H1 (cell line): ENCODE measurements at regions not wholly inside any gene's neighbourhood (a gene's known extent, or its start where the extent isn't known, plus 50 kb on each side); places are given as distances from the start of the nearest gene placed in this dataset.

Experiments
- HDAC2 ChIP-seq, 2 experiments: fragments of 300-600 bp in 1 of 2; sonication (generic) in 1 of 2; IDR thresholded peaks; 2 replicates each; pipeline ENCODE4 v1.6.1; 2011 to 2012; ENCODE audit warnings: low read depth in 2 of 2, low read length in 2 of 2, mild to moderate bottlenecking in 2 of 2, moderate library complexity in 2 of 2, borderline replicate concordance in 1 of 2, inconsistent platforms in 1 of 2
- JUND ChIP-seq: IDR thresholded peaks from 2 replicates; pipeline ENCODE4 v1.6.1; 2011; ENCODE audit warnings: mild to moderate bottlenecking, improper control_type of control experiment, low read length
- SP2 ChIP-seq: IDR thresholded peaks from 2 replicates; pipeline ENCODE4 v1.6.1; 2012; ENCODE audit warnings: mild to moderate bottlenecking, low read length, inconsistent platforms

DNA sequence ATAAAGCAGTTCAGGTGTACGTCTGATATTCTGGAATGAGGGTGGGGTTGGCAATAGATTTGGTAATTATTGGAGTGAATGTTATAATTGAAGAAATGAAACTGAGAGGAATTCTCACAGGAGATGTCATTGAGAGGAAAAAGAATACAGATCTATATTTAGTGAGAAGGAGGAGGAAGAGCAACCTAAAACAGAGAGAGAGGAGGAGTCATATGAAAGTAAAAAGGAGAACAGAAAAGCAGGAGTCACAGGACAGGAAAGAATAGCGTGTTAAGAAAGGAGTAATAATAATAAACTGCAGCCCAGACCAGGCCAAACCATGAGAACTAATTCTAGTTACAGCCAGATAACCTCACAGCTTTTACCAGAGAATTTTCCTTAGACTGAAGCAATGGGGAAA lies 62.7 kb upstream of the MROH9 start (continued):
- no peak for TF ChIP-seq JUND
- TF ChIP-seq SP2 = no peak
- TF ChIP-seq HDAC2 (IDR thresholded peaks at IDR 0.05; ENCODE audit: borderline replicate concordance in 1 of 2, low read depth in 2 of 2, low read length in 2 of 2) = no peak
